BE2C (cell line): ENCODE measurements at regions not wholly inside any gene's neighbourhood (a gene's known extent, or its start where the extent isn't known, plus 50 kb on each side); places are given as distances from the start of the nearest gene placed in this dataset.

ENCODE experiments used
- DNase-seq: peaks from one replicate; pipeline ENCODE4 v3.0.0-alpha.2; 2020
- H3K27me3 ChIP-seq: fragments of 250-450 bp; sonication (Bioruptor Pico); 2 replicates; pipeline ENCODE4 v1.5.1; 2020; ENCODE audit warnings: mild to moderate bottlenecking
- H3K36me3 ChIP-seq: fragments of 250-450 bp; sonication (Bioruptor Pico); 2 replicates; pipeline ENCODE4 v1.5.1; 2020; ENCODE audit warnings: mild to moderate bottlenecking
- H3K4me1 ChIP-seq: fragments of 250-450 bp; sonication (Bioruptor Pico); 2 replicates; pipeline ENCODE4 v1.5.1; 2020
- H3K4me3 ChIP-seq: 2 replicates; pipeline ENCODE4 v1.5.1; 2011; ENCODE audit warnings: low read depth, low read length
- H3K9me3 ChIP-seq: fragments of 250-450 bp; sonication (Bioruptor Pico); 2 replicates; pipeline ENCODE4 v1.5.1; 2020
- TF ChIP-seq, protein P1 (sequence below): IDR thresholded peaks from 2 replicates; pipeline ENCODE4 v1.5.1; 2012; ENCODE audit warnings: mild to moderate bottlenecking, low read depth, low read length

DNA sequence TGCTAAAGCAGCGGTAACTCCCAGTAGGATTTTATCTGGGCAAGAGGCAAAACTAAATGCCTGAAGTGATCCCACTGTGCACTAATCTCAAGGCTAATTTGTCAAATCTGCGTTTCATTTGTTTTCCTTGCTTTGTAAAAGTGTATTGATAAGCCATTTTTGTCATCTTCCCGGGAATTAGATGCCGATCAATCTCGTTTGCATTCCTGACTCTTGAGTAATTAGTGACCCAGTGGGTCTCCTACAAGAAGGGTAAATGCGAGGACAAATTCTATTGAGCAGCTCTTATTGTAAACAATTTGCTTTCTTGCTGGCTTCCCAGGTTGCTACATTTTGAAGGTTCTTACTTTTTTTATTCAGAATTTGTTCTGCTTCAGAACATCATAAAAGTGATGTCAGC is 129.7 kb downstream of the EFNB2 start:
- no peak for DNase-seq
- Histone ChIP-seq H3K27me3 (no peaks in the 10 kb centered on the region), H3K36me3 (no peaks in the 10 kb centered on the region), H3K9me3 (no peaks in the 10 kb centered on the region; the same call in 1 of the 2 replicates), H3K4me3 (no peak overlapping the region), H3K4me1 (no peaks in the 10 kb centered on the region)
- TF ChIP-seq, protein P1, sequence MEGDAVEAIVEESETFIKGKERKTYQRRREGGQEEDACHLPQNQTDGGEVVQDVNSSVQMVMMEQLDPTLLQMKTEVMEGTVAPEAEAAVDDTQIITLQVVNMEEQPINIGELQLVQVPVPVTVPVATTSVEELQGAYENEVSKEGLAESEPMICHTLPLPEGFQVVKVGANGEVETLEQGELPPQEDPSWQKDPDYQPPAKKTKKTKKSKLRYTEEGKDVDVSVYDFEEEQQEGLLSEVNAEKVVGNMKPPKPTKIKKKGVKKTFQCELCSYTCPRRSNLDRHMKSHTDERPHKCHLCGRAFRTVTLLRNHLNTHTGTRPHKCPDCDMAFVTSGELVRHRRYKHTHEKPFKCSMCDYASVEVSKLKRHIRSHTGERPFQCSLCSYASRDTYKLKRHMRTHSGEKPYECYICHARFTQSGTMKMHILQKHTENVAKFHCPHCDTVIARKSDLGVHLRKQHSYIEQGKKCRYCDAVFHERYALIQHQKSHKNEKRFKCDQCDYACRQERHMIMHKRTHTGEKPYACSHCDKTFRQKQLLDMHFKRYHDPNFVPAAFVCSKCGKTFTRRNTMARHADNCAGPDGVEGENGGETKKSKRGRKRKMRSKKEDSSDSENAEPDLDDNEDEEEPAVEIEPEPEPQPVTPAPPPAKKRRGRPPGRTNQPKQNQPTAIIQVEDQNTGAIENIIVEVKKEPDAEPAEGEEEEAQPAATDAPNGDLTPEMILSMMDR: no peak

DNA sequence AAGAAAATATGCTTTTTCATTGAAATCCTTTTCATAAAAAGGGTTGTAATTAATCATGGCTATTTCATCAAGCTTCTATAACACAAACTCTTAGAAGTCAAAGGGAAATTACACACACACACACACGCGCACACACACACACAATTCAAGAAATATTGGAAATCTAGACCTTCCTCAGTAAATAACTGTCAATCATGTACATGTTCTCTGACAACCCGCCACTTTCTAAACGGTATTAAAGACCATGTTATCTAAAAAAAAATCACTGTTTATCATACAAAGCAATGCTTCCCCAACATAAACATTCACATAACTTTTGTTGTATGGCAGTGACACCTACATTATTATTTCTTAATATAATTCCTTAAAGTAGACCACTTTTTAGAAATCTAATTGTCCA is 132.2 kb downstream of the EFNB2 start:
- no peaks in the 10 kb centered on the region for H3K9me3 ChIP-seq
- H3K27me3 ChIP-seq: no peaks in the 10 kb centered on the region
- H3K4me1 ChIP-seq: peaks cover 15% of the 10 kb centered on the region
- H3K4me3 ChIP-seq: no peak overlapping the region
- no peaks in the 10 kb centered on the region for H3K36me3 ChIP-seq
- DNase-seq: no peak
- TF ChIP-seq, protein P1: no peak

DNA sequence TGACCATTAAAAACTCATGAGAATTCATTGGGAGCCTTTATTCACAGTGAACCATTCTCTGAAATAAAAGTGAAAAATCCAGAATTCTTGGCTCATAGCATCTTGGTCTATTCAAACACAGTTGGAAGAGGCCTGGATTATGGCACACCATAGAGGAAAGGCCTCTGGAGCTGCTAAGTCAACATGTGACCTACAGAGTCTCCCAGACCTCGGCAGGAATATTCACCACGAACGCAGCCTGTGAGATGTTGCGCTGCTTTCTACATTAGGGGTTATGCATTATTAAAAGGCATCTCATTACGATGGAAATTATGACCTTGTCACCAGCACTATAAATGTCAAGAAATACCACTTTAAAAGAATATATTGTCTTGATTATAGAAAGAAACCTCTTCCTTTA is 132.6 kb downstream of the EFNB2 start:
- Histone ChIP-seq H3K36me3 (no peaks in the 10 kb centered on the region), H3K9me3 (no peaks in the 10 kb centered on the region), H3K4me3 (no peak overlapping the region), H3K27me3 (no peaks in the 10 kb centered on the region), H3K4me1 (peaks cover 17% of the 10 kb centered on the region)
- no peak for DNase-seq
- TF ChIP-seq, protein P1: no peak

DNA sequence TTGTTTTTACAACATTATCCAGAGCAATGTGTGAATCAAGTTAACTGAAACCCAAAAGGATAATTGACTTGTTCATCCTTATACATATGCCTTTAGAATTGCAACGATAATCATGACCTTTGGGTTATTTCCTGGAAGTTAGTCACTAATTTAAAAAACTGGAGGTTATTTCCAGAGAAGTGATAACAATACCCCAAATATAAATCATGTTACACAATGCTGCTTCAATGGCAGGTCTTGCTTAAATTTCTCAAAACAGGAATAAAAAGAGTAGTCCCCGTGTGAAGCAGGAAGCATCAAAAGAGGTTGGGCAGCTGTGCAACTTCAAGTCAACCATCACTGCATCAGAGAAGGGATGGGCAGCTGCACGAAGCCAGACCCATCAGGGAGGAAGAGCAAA is 134.4 kb downstream of the EFNB2 start:
- TF ChIP-seq, protein P1: no peak

DNA sequence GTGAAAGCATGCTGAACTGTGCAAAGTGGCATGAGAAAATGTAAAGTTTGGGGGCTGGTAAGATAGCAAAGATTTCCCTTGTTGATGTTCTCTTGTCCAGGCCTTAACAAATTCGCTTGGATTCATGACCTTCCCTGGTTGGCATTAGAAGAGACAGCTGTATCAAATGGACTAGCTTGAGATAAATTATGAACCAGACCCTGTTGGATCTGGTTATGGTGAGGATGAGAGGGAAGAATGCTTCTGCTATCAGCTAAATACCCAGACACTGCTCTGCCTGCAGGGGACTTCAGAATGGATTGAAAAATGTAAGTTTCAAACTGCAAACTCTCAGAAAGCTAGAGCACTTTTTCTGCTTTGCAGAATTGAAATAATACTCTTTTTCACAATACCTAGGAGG is 135.2 kb downstream of the EFNB2 start:
- Histone ChIP-seq H3K36me3 (no peaks in the 10 kb centered on the region), H3K9me3 (no peaks in the 10 kb centered on the region), H3K4me3 (no peak overlapping the region), H3K4me1 (peaks cover 17% of the 10 kb centered on the region), H3K27me3 (no peaks in the 10 kb centered on the region)
- DNase-seq: peak; percentile 33
- TF ChIP-seq, protein P1: 0 out of 2 replicates have a peak, but pooled peaks have one; percentile 15

More for the DNA sequence above, 134.4 kb downstream of the EFNB2 start:
- no peak overlapping the region for H3K4me3 ChIP-seq
- DNase-seq: no peak
- H3K27me3 ChIP-seq: no peaks in the 10 kb centered on the region
- H3K4me1 ChIP-seq: peaks cover 17% of the 10 kb centered on the region
- no peaks in the 10 kb centered on the region for H3K9me3 ChIP-seq
- no peaks in the 10 kb centered on the region for H3K36me3 ChIP-seq

DNA sequence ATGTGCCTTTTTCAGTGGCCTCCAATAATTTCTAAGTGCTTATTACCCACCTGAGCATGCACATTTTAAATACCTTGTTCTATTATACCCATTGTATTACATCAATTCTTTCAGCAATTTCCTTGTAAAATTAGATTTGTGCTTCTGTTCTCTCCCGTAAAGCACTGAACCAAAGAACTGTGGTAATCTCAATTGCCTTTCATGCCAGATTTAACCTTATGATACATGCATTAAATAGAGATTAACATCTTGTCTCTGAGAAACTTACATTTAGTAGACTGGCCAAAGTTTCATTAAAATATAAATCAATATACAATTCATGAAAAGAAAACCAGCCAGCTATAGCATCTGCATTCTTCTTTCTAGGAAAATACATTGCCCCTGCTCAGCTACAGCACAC is 137.2 kb downstream of the EFNB2 start:
- Histone ChIP-seq H3K36me3 (no peaks in the 10 kb centered on the region), H3K27me3 (no peaks in the 10 kb centered on the region), H3K4me1 (peaks cover 17% of the 10 kb centered on the region), H3K9me3 (no peaks in the 10 kb centered on the region), H3K4me3 (no peak overlapping the region)
- no peak for DNase-seq
- TF ChIP-seq, protein P1: no peak
